HCT116 (cell line): ENCODE measurements at regions not wholly inside any gene's neighbourhood (a gene's known extent, or its start where the extent isn't known, plus 50 kb on each side); places are given as distances from the start of the nearest gene placed in this dataset.

ENCODE experiments used
- ATAC-seq: fragments of 200-7000 bp; cut with Tn5 transposase; 2 replicates; pipeline ENCODE4 v1.9.1; 2020; ENCODE audit warnings: mild to moderate bottlenecking, moderate library complexity
- BruUV-seq: library from RNA; stranded (reverse); fragments of 400-500 nt; replicated peaks from 2 replicates; lab custom pipeline; 2021; lab: Mats Ljungman, UMichigan
- CTCF ChIA-PET: fragments of 300-600 bp; sonication (Branson Sonifier 250); formaldehyde crosslinking; loops from one replicate; lab custom pipeline; 2021; ENCODE audit warnings: antibody characterized with exemption; lab: Charles Lee
- POLR2A ChIA-PET: fragments of 300-600, 350-600 bp; sonication (Branson Sonifier 250); formaldehyde crosslinking; loops from one replicate; lab custom pipeline; 2021; ENCODE audit warnings: antibody characterized with exemption; lab: Charles Lee
- RAD21 ChIA-PET, 2 experiments: fragments of 300-600 bp; sonication (Branson Sonifier 250); formaldehyde crosslinking; loops; one replicate each; lab custom pipeline; 2023; ENCODE audit warnings: low total read pairs in 2 of 2; ENCODE audit not compliant: uncharacterized antibody in 2 of 2, unreplicated experiment in 2 of 2, low non-redundant PET in 1 of 2; lab: Charles Lee
- DNase-seq: peaks from one replicate; pipeline ENCODE4 v3.0.0-alpha.2; 2010; ENCODE audit warnings: low read depth, low spot score
- H2AFZ ChIP-seq: fragments of 200-600 bp; shearing (Covaris generic), sonication (generic); 2 replicates; pipeline ENCODE4 v1.6.1; 2017; ENCODE audit warnings: low read depth, mixed run types, mixed read lengths, antibody characterized with exemption, low read length; ENCODE audit not compliant: poor library complexity, severe bottlenecking
- H3K27ac ChIP-seq: 2 replicates; pipeline ENCODE4 v1.5.1; 2012; ENCODE audit warnings: low read depth, low read length
- H3K27me3 ChIP-seq: fragments of 200-600 bp; sonication (generic); 2 replicates; pipeline ENCODE4 v1.6.1; 2016; ENCODE audit warnings: mixed run types, low read length, mixed read lengths; ENCODE audit not compliant: insufficient read depth
- H3K36me3 ChIP-seq, 2 experiments: fragments of 200-500 bp in 1 of 2; fragments of 200-600 bp in 1 of 2; sonication (Bioruptor generic) in 1 of 2; sonication (generic) in 1 of 2; 2 replicates each; pipeline versions ENCODE4 v1.5.1 to v1.6.1; 2014 to 2016; ENCODE audit warnings: low read length in 2 of 2, inconsistent platforms in 1 of 2, mixed read lengths in 1 of 2, mixed run types in 1 of 2; ENCODE audit not compliant: insufficient read depth in 2 of 2, control insufficient read depth in 1 of 2
- H3K4me1 ChIP-seq, 2 experiments: fragments of 200-600 bp in 1 of 2; sonication (generic) in 1 of 2; 2 replicates each; pipeline versions ENCODE4 v1.5.1 to v1.6.1; 2012 to 2017; ENCODE audit warnings: low read length in 2 of 2, inconsistent platforms in 1 of 2, mild to moderate bottlenecking in 1 of 2, mixed read lengths in 1 of 2, mixed run types in 1 of 2, moderate library complexity in 1 of 2; ENCODE audit not compliant: insufficient read depth in 2 of 2, control insufficient read depth in 1 of 2
- H3K4me2 ChIP-seq: fragments of 200-600 bp; sonication (generic); 2 replicates; pipeline ENCODE4 v1.6.1; 2017; ENCODE audit warnings: mixed run types, low read length, mixed read lengths
- H3K4me3 ChIP-seq, 2 experiments: fragments of 200-600 bp in 1 of 2; sonication (generic) in 1 of 2; replicated peaks in 1 of 2; 2 replicates each; pipeline ENCODE4 v1.5.1; 2011 to 2016; ENCODE audit warnings: low read length in 2 of 2, control low read depth in 1 of 2, low read depth in 1 of 2, mild to moderate bottlenecking in 1 of 2, mixed read lengths in 1 of 2, mixed run types in 1 of 2
- H3K79me2 ChIP-seq: fragments of 200-600 bp; sonication (generic); 2 replicates; pipeline ENCODE4 v1.6.1; 2017; ENCODE audit warnings: mild to moderate bottlenecking, mixed run types, low read length, moderate library complexity, mixed read lengths; ENCODE audit not compliant: insufficient read depth
- H3K9ac ChIP-seq: fragments of 200-600 bp; sonication (generic); 2 replicates; pipeline ENCODE4 v1.6.1; 2016; ENCODE audit warnings: low read length, mixed read lengths
- H3K9me2 ChIP-seq: fragments of 200-600 bp; sonication (generic), shearing (Covaris generic); 2 replicates; pipeline ENCODE4 v1.6.1; 2017; ENCODE audit warnings: mixed run types, mild to moderate bottlenecking, moderate library complexity; ENCODE audit not compliant: insufficient read depth
- H3K9me3 ChIP-seq, 2 experiments: fragments of 200-500 bp in 1 of 2; fragments of 200-600 bp in 1 of 2; sonication (Bioruptor generic) in 1 of 2; sonication (generic) in 1 of 2; 2 replicates each; pipeline ENCODE4 v1.6.1; 2014 to 2017; ENCODE audit warnings: low read length in 2 of 2, mixed read lengths in 2 of 2, inconsistent platforms in 1 of 2, low read depth in 1 of 2, mild to moderate bottlenecking in 1 of 2, mixed run types in 1 of 2, moderate library complexity in 1 of 2; ENCODE audit not compliant: control insufficient read depth in 1 of 2, insufficient read depth in 1 of 2
- H4K20me1 ChIP-seq: fragments of 200-600 bp; sonication (generic), shearing (Covaris generic); 2 replicates; pipeline ENCODE4 v1.6.1; 2017; ENCODE audit warnings: mixed run types, mild to moderate bottlenecking, moderate library complexity; ENCODE audit not compliant: insufficient read depth
- CBX3 ChIP-seq: IDR thresholded peaks from 2 replicates; pipeline ENCODE4 v1.6.1; 2012; ENCODE audit warnings: low read depth
- CEBPB ChIP-seq: IDR thresholded peaks from 2 replicates; pipeline ENCODE4 v1.6.1; 2012; ENCODE audit warnings: low read depth
- EGR1 ChIP-seq: IDR thresholded peaks from 2 replicates; pipeline ENCODE4 v1.6.1; 2012; ENCODE audit warnings: low read depth
- ELF1 ChIP-seq: IDR thresholded peaks from 2 replicates; pipeline ENCODE4 v1.6.1; 2012; ENCODE audit warnings: low read depth, borderline replicate concordance
- EZH2 ChIP-seq: fragments of 200-600 bp; sonication (generic); IDR thresholded peaks from 2 replicates; pipeline ENCODE4 v1.6.1; 2017; ENCODE audit warnings: antibody characterized with exemption, mixed run types
- EZH2phosphoT487 ChIP-seq: fragments of 200-600 bp; IDR thresholded peaks from 2 replicates; pipeline ENCODE4 v1.6.1; 2018; ENCODE audit warnings: antibody characterized with exemption, borderline replicate concordance
- FOSL1 ChIP-seq: IDR thresholded peaks from 2 replicates; pipeline ENCODE4 v1.6.1; 2012; ENCODE audit warnings: low read depth
- POLR2A ChIP-seq: IDR thresholded peaks from 2 replicates; pipeline ENCODE4 v1.7.0; 2011; ENCODE audit warnings: borderline replicate concordance; ENCODE audit not compliant: insufficient read depth, insufficient read length; ENCODE audit errors: extremely low read depth
- POLR2AphosphoS5 ChIP-seq: IDR thresholded peaks from 2 replicates; pipeline ENCODE4 v1.6.1; 2011; ENCODE audit warnings: mild to moderate bottlenecking, low read depth, low read length, moderate library complexity
- RAD21 ChIP-seq: IDR thresholded peaks from 2 replicates; pipeline ENCODE4 v1.6.1; 2012; ENCODE audit warnings: low read depth, mild to moderate bottlenecking
- SIN3A ChIP-seq: IDR thresholded peaks from 2 replicates; pipeline ENCODE4 v1.6.1; 2012; ENCODE audit warnings: low read depth
- TCF7L2 ChIP-seq: IDR thresholded peaks from 2 replicates; pipeline ENCODE4 v1.7.0; 2011; ENCODE audit warnings: borderline replicate concordance, inconsistent platforms; ENCODE audit not compliant: insufficient read depth, insufficient read length; ENCODE audit errors: extremely low read depth
- ZFX ChIP-seq: fragments of 450-650 bp; IDR thresholded peaks from 2 replicates; pipeline ENCODE4 v1.6.1; 2017
- ZNF274 ChIP-seq: fragments of 200-500 bp; sonication (Bioruptor generic); IDR thresholded peaks from 2 replicates; pipeline ENCODE4 v1.6.1; 2014; ENCODE audit warnings: mild to moderate bottlenecking, low read depth, low read length, inconsistent platforms
- intact Hi-C: fragments of 100-400 bp; cut with micrococcal nuclease; formaldehyde crosslinking; loops from 2 replicates; pipeline ENCODE4 v1.10.0; 2022
- TF ChIP-seq, protein P1 (sequence below): IDR thresholded peaks from 2 replicates; pipeline ENCODE4 v1.6.1; 2012; ENCODE audit warnings: low read depth
- TF ChIP-seq, protein P2 (sequence below): IDR thresholded peaks from 2 replicates; pipeline ENCODE4 v1.6.1; 2011; ENCODE audit warnings: mild to moderate bottlenecking, low read length, moderate library complexity; ENCODE audit not compliant: insufficient replicate concordance; ENCODE audit errors: extremely low read depth
- TF ChIP-seq, protein P3 (sequence below): IDR thresholded peaks from 2 replicates; pipeline ENCODE4 v1.6.1; 2012

DNA sequence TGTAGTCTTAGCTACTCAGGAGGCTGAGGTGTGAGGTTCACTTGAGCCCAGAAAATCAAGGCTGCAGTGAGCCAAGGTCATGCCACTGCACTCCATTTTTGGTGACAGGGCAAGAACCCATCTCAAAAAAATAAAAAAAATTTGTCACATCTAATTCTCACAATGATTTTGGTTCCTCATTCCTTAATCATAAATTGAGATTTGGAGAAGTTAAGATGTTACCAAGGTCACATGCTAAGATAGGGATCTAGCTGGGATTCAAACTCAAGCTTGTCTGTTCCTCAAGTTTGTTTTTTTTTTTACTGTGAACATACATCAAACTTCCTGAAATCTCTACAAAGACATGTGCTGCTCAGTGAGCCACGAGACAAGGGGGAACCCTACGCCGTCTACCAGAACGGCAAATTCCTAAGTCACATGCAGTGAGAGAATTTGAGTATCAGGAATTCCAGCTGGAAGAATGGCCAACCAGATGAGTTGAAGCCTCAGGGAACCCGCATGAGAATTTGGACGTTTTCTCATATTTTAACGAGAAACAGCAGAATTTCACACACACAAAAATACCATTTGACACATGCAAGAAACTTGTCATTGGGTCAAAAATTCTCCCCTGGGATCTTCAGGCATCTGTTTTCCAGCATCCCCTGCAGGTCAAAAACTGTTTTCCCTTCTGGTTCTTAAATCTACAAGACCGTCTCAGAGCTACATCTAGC is 414.1 kb upstream of the GOT2 start:
- Histone ChIP-seq H3K9ac (no peak overlapping the region), H3K4me3 (no peak overlapping the region), H3K79me2 (no peaks in the 10 kb centered on the region), H3K36me3 (no peaks in the 10 kb centered on the region), H2AFZ (no peak overlapping the region), H3K4me1 (no peaks in the 10 kb centered on the region), H3K4me2 (no peak overlapping the region), H3K27me3 (no peaks in the 10 kb centered on the region), H4K20me1 (no peaks in the 10 kb centered on the region), H3K9me3 (peaks cover 3 to 4% of the 10 kb centered on the region in 2 experiments; a peak in 2 of 4 replicates), H3K27ac (no peak overlapping the region), H3K9me2 (no peaks in the 10 kb centered on the region)
- TF ChIP-seq CEBPB: no peak
- no peak for TF ChIP-seq EZH2
- no peak for TF ChIP-seq CBX3
- TF ChIP-seq EGR1: no peak
- TF ChIP-seq ZFX: no peak
- TF ChIP-seq POLR2A: no peak
- TF ChIP-seq SIN3A: no peak
- TF ChIP-seq FOSL1: no peak
- TF ChIP-seq, protein P1, sequence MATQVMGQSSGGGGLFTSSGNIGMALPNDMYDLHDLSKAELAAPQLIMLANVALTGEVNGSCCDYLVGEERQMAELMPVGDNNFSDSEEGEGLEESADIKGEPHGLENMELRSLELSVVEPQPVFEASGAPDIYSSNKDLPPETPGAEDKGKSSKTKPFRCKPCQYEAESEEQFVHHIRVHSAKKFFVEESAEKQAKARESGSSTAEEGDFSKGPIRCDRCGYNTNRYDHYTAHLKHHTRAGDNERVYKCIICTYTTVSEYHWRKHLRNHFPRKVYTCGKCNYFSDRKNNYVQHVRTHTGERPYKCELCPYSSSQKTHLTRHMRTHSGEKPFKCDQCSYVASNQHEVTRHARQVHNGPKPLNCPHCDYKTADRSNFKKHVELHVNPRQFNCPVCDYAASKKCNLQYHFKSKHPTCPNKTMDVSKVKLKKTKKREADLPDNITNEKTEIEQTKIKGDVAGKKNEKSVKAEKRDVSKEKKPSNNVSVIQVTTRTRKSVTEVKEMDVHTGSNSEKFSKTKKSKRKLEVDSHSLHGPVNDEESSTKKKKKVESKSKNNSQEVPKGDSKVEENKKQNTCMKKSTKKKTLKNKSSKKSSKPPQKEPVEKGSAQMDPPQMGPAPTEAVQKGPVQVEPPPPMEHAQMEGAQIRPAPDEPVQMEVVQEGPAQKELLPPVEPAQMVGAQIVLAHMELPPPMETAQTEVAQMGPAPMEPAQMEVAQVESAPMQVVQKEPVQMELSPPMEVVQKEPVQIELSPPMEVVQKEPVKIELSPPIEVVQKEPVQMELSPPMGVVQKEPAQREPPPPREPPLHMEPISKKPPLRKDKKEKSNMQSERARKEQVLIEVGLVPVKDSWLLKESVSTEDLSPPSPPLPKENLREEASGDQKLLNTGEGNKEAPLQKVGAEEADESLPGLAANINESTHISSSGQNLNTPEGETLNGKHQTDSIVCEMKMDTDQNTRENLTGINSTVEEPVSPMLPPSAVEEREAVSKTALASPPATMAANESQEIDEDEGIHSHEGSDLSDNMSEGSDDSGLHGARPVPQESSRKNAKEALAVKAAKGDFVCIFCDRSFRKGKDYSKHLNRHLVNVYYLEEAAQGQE: no peak
- TF ChIP-seq EZH2phosphoT487: no peak
- TF ChIP-seq, protein P2, sequence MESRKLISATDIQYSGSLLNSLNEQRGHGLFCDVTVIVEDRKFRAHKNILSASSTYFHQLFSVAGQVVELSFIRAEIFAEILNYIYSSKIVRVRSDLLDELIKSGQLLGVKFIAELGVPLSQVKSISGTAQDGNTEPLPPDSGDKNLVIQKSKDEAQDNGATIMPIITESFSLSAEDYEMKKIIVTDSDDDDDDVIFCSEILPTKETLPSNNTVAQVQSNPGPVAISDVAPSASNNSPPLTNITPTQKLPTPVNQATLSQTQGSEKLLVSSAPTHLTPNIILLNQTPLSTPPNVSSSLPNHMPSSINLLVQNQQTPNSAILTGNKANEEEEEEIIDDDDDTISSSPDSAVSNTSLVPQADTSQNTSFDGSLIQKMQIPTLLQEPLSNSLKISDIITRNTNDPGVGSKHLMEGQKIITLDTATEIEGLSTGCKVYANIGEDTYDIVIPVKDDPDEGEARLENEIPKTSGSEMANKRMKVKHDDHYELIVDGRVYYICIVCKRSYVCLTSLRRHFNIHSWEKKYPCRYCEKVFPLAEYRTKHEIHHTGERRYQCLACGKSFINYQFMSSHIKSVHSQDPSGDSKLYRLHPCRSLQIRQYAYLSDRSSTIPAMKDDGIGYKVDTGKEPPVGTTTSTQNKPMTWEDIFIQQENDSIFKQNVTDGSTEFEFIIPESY: no peak
- no peak for TF ChIP-seq ELF1
- no peak for TF ChIP-seq ZNF274
- no peak for TF ChIP-seq POLR2AphosphoS5
- TF ChIP-seq TCF7L2: no peak
- TF ChIP-seq RAD21: no peak
- TF ChIP-seq, protein P3, sequence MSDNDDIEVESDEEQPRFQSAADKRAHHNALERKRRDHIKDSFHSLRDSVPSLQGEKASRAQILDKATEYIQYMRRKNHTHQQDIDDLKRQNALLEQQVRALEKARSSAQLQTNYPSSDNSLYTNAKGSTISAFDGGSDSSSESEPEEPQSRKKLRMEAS: no peak
- POLR2A ChIA-PET: no interaction called here
- DNase-seq (no peak), ATAC-seq (no peak)
- RAD21 ChIA-PET: no interaction called here
- CTCF ChIA-PET: no interaction called here
- BruUV-seq: no TSS peak
- intact Hi-C loops: no loop called here
